Neural progenitor cell (in vitro differentiated cells): ENCODE measurements at regions not wholly inside any gene's neighbourhood (a gene's known extent, or its start where the extent isn't known, plus 50 kb on each side); places are given as distances from the start of the nearest gene placed in this dataset.

ENCODE experiments used
- DNase-seq: peaks from one replicate; pipeline ENCODE4 v3.0.0-alpha.2; 2016; ENCODE audit warnings: low spot score
- H2AFZ ChIP-seq: fragments of 200-600 bp; sonication (generic); replicated peaks from 2 replicates; pipeline ENCODE4 v1.6.1; 2016; ENCODE audit warnings: antibody characterized with exemption
- H3F3A ChIP-seq: fragments of 200-600 bp; sonication (generic); 2 replicates; pipeline ENCODE4 v1.6.1; 2016; ENCODE audit warnings: antibody characterized with exemption, low read depth
- H3K27ac ChIP-seq: fragments of 200-600 bp; sonication (generic); 2 replicates; pipeline ENCODE4 v1.5.1; 2016; ENCODE audit warnings: mild to moderate bottlenecking
- H3K27me3 ChIP-seq: fragments of 200-600 bp; sonication (generic); 2 replicates; pipeline ENCODE4 v1.6.1; 2016; ENCODE audit warnings: mild to moderate bottlenecking, moderate library complexity
- H3K36me3 ChIP-seq: fragments of 200-600 bp; sonication (generic); 2 replicates; pipeline ENCODE4 v1.5.1; 2016
- H3K4me1 ChIP-seq: fragments of 200-600 bp; sonication (generic); 2 replicates; pipeline ENCODE4 v1.6.1; 2016; ENCODE audit warnings: mixed run types
- H3K4me2 ChIP-seq: fragments of 200-600 bp; sonication (generic); 2 replicates; pipeline ENCODE4 v1.6.1; 2016
- H3K4me3 ChIP-seq: fragments of 200-600 bp; sonication (generic); 2 replicates; pipeline ENCODE4 v1.5.1; 2016
- H3K79me2 ChIP-seq: fragments of 200-600 bp; sonication (generic); 2 replicates; pipeline ENCODE4 v1.6.1; 2016; ENCODE audit warnings: low read depth
- H3K9ac ChIP-seq: fragments of 200-600 bp; sonication (generic); 2 replicates; pipeline ENCODE4 v1.6.1; 2016
- H3K9me3 ChIP-seq: fragments of 200-600 bp; sonication (generic); 2 replicates; pipeline ENCODE4 v1.5.1; 2016; ENCODE audit warnings: low read depth
- H4K20me1 ChIP-seq: fragments of 200-600 bp; sonication (generic); 2 replicates; pipeline ENCODE4 v1.6.1; 2016; ENCODE audit warnings: low read depth
- H3K27ac Mint-ChIP-seq: 3 replicates; pipeline ENCODE4 v1.8.0; 2021; ENCODE audit warnings: mixed read lengths
- H3K27me3 Mint-ChIP-seq: 2 replicates; pipeline ENCODE4 v1.8.0; 2022; ENCODE audit warnings: low read depth, mild to moderate bottlenecking, inconsistent platforms, moderate library complexity, mixed read lengths; ENCODE audit not compliant: insufficient read depth
- H3K36me3 Mint-ChIP-seq: 3 replicates; pipeline ENCODE4 v1.8.0; 2021; ENCODE audit warnings: mixed read lengths
- H3K4me1 Mint-ChIP-seq: 3 replicates; pipeline ENCODE4 v1.8.0; 2021; ENCODE audit warnings: mixed read lengths
- H3K4me3 Mint-ChIP-seq: 3 replicates; pipeline ENCODE4 v1.8.0; 2021; ENCODE audit warnings: mild to moderate bottlenecking, moderate library complexity, mixed read lengths
- H3K9me3 Mint-ChIP-seq: 3 replicates; pipeline ENCODE4 v1.8.0; 2020; ENCODE audit warnings: mixed read lengths
- CTCF ChIP-seq: fragments of 200-600 bp; sonication (generic); IDR thresholded peaks from 2 replicates; pipeline ENCODE4 v1.5.1; 2017; ENCODE audit warnings: antibody characterized with exemption, mild to moderate bottlenecking
- EZH2 ChIP-seq: fragments of 200-600 bp; sonication (generic); IDR thresholded peaks from 2 replicates; pipeline ENCODE4 v1.6.1; 2017; ENCODE audit warnings: antibody characterized with exemption, mild to moderate bottlenecking, moderate library complexity
- EZH2phosphoT487 ChIP-seq: fragments of 200-600 bp; sonication (generic); IDR thresholded peaks from 2 replicates; pipeline ENCODE4 v1.6.1; 2017; ENCODE audit warnings: antibody characterized with exemption

GRCh38 chr14:104244221-104245011 lies 106.0 kb downstream of the KIF26A start:
- H3K9ac ChIP-seq = no peak overlapping the region
- peaks cover 4% of the 10 kb centered on the region for H3K9me3 Mint-ChIP-seq
- H3K27me3 ChIP-seq = no peaks in the 10 kb centered on the region
- no peaks in the 10 kb centered on the region for H3K79me2 ChIP-seq
- no peak overlapping the region for H3K4me3 ChIP-seq
- no peak overlapping the region for H3K27ac ChIP-seq
- H3F3A ChIP-seq = no peaks in the 10 kb centered on the region
- H2AFZ ChIP-seq = no peak overlapping the region
- H3K4me3 Mint-ChIP-seq = no peak overlapping the region
- H3K4me1 Mint-ChIP-seq = peaks cover 6% of the 10 kb centered on the region
- no peaks in the 10 kb centered on the region for H3K36me3 ChIP-seq
- TF ChIP-seq EZH2phosphoT487 = no peak
- no peak for TF ChIP-seq EZH2
- no peak for TF ChIP-seq CTCF
- H4K20me1 ChIP-seq = no peaks in the 10 kb centered on the region
- H3K4me1 ChIP-seq = peaks cover 8% of the 10 kb centered on the region
- no peaks in the 10 kb centered on the region for H3K9me3 ChIP-seq
- DNase-seq = no peak
- no peak overlapping the region for H3K4me2 ChIP-seq
- no peak overlapping the region for H3K27ac Mint-ChIP-seq
- no peaks in the 10 kb centered on the region for H3K36me3 Mint-ChIP-seq
- peaks cover 9% of the 10 kb centered on the region for H3K27me3 Mint-ChIP-seq

GRCh38 chr14:104245075-104245474 lies 106.7 kb downstream of the KIF26A start:
- H3K27ac Mint-ChIP-seq = no peak overlapping the region
- Histone ChIP-seq H3K36me3 (no peaks in the 10 kb centered on the region), H3K4me1 (peaks cover 6% of the 10 kb centered on the region), H3K79me2 (no peaks in the 10 kb centered on the region), H4K20me1 (no peaks in the 10 kb centered on the region), H2AFZ (no peak overlapping the region), H3K4me3 (no peak overlapping the region), H3F3A (no peaks in the 10 kb centered on the region), H3K27ac (no peak overlapping the region), H3K27me3 (no peaks in the 10 kb centered on the region), H3K9me3 (no peaks in the 10 kb centered on the region), H3K4me2 (no peak overlapping the region), H3K9ac (no peak overlapping the region)
- TF ChIP-seq EZH2 = no peak
- TF ChIP-seq CTCF = no peak
- TF ChIP-seq EZH2phosphoT487 = no peak
- H3K36me3 Mint-ChIP-seq = no peaks in the 10 kb centered on the region
- no peak overlapping the region for H3K4me3 Mint-ChIP-seq
- peaks cover 4% of the 10 kb centered on the region for H3K9me3 Mint-ChIP-seq
- no peak for DNase-seq
- H3K4me1 Mint-ChIP-seq = peaks cover 6% of the 10 kb centered on the region
- H3K27me3 Mint-ChIP-seq = peaks cover 9% of the 10 kb centered on the region

- H3F3A ChIP-seq = no peaks in the 10 kb centered on the region
- H3K4me3 ChIP-seq = no peak overlapping the region
- Mint-ChIP-seq H3K4me1 (peaks cover 1% of the 10 kb centered on the region), H3K9me3 (peaks cover 4% of the 10 kb centered on the region), H3K27ac (no peak overlapping the region), H3K27me3 (peaks cover 7% of the 10 kb centered on the region), H3K4me3 (no peak overlapping the region), H3K36me3 (no peaks in the 10 kb centered on the region)
- TF ChIP-seq CTCF (no peak), EZH2 (no peak), EZH2phosphoT487 (no peak)
- H3K9me3 ChIP-seq = no peaks in the 10 kb centered on the region
- no peak overlapping the region for H3K27ac ChIP-seq
- no peak overlapping the region for H3K4me2 ChIP-seq
- no peaks in the 10 kb centered on the region for H3K36me3 ChIP-seq
- no peak overlapping the region for H3K9ac ChIP-seq
- DNase-seq = no peak
- H4K20me1 ChIP-seq = no peaks in the 10 kb centered on the region
- no peaks in the 10 kb centered on the region for H3K27me3 ChIP-seq
- no peaks in the 10 kb centered on the region for H3K79me2 ChIP-seq
- no peaks in the 10 kb centered on the region for H3K4me1 ChIP-seq
- no peak overlapping the region for H2AFZ ChIP-seq
These were observed 107.3 kb downstream of the KIF26A start for GRCh38 chr14:104245723-104246122.
